GM19025 (cell line): ENCODE measurements at regions not wholly inside any gene's neighbourhood (a gene's known extent, or its start where the extent isn't known, plus 50 kb on each side); places are given as distances from the start of the nearest gene placed in this dataset.

Source experiments
- ATAC-seq: cut with Tn5 transposase; IDR thresholded peaks from one replicate; pipeline ENCODE4 v1.9.1; 2021; ENCODE audit warnings: mild to moderate bottlenecking, low read depth, moderate library complexity; ENCODE audit not compliant: unreplicated experiment

- no peak for ATAC-seq
Observed at GRCh38 chr1:9419369-9420041, 119.8 kb upstream of the SLC25A33 start.

GRCh38 chr1:9420835-9421532 is 118.3 kb upstream of the SLC25A33 start:
- no peak for ATAC-seq

GRCh38 chr1:9421533-9421873 is 117.8 kb upstream of the SLC25A33 start:
- no peak for ATAC-seq

GRCh38 chr1:9422321-9422720 is 116.9 kb upstream of the SLC25A33 start:
- no peak for ATAC-seq

GRCh38 chr1:9422911-9423505 is 116.3 kb upstream of the SLC25A33 start:
- no peak for ATAC-seq

GRCh38 chr1:9424261-9424660 is 115.0 kb upstream of the SLC25A33 start:
- no peak for ATAC-seq

GRCh38 chr1:9425859-9426258 is 113.4 kb upstream of the SLC25A33 start:
- no peak for ATAC-seq

GRCh38 chr1:9426291-9426711 is 113.0 kb upstream of the SLC25A33 start:
- peak; percentile 61 for ATAC-seq

- ATAC-seq: no peak
Observed at GRCh38 chr1:9427388-9427787, 111.9 kb upstream of the SLC25A33 start.

- ATAC-seq: peak; percentile 72
Observed at GRCh38 chr1:9428601-9429341, 110.5 kb upstream of the SLC25A33 start.

- no peak for ATAC-seq
Observed at GRCh38 chr1:9429342-9429711, 109.9 kb upstream of the SLC25A33 start.

- no peak for ATAC-seq
Observed at GRCh38 chr1:9434247-9435152, 104.8 kb upstream of the SLC25A33 start.

- ATAC-seq: no peak
Observed at GRCh38 chr1:9435153-9435636, 104.1 kb upstream of the SLC25A33 start.

- ATAC-seq: no peak
Observed at GRCh38 chr1:9435854-9436640, 103.2 kb upstream of the SLC25A33 start.

- ATAC-seq: no peak
Observed at GRCh38 chr1:9437961-9438430, 101.3 kb upstream of the SLC25A33 start.

- no peak for ATAC-seq
Observed at GRCh38 chr1:9438431-9439073, 100.7 kb upstream of the SLC25A33 start.

GRCh38 chr1:9439074-9439761 is 100.0 kb upstream of the SLC25A33 start:
- ATAC-seq: no peak

GRCh38 chr1:9440261-9440660 is 99.0 kb upstream of the SLC25A33 start:
- ATAC-seq: no peak
